Right cardiac atrium (tissue), 5 donors: ENCODE measurements at regions not wholly inside any gene's neighbourhood (a gene's known extent, or its start where the extent isn't known, plus 50 kb on each side); places are given as distances from the start of the nearest gene placed in this dataset.

ENCODE experiments used
- ATAC-seq, 2 donors: fragments of 200-7000 bp; cut with Tn5 transposase; one replicate each; pipeline versions ENCODE4 v1.8.0 to v1.9.1; 2020; ENCODE audit warnings: moderate library complexity in 2 of 2, mild to moderate bottlenecking in 1 of 2
- DNase-seq, 3 donors: peaks; one replicate each; pipeline ENCODE4 v3.0.0-alpha.2; 2020
- H3K27ac ChIP-seq: one replicate; pipeline ENCODE4 v1.5.1; 2013; ENCODE audit warnings: mild to moderate bottlenecking, low read length, control low read depth, moderate library complexity
- H3K27me3 ChIP-seq: one replicate; pipeline ENCODE4 v1.6.1; 2013; ENCODE audit not compliant: control insufficient read depth, insufficient read depth
- H3K4me1 ChIP-seq: one replicate; pipeline ENCODE4 v1.6.1; 2013; ENCODE audit warnings: low read length; ENCODE audit not compliant: control insufficient read depth, insufficient read depth
- H3K4me3 ChIP-seq: one replicate; pipeline ENCODE4 v1.5.1; 2013; ENCODE audit warnings: low read length, control low read depth
- H3K9me3 ChIP-seq: one replicate; pipeline ENCODE4 v1.6.1; 2013; ENCODE audit warnings: low read length; ENCODE audit not compliant: control insufficient read depth
- WGBS: extraction: QIAGEN DNeasy Blood & Tissue Kit; methylation state at CpG from one replicate; pipeline ENCODE4 v1.1.7; 2013; 5-methylcytosine and 5-hydroxymethylcytosine counted together
- intact Hi-C, 4 donors: fragments of 100-400 bp; cut with DNase I; formaldehyde crosslinking; loops; one replicate each; pipeline versions ENCODE4 v1.11.0 to v1.14.0; 2022 to 2023
- donor health status: healthy with polysubstance abuse.
- donor health status: DM: no; HTN: yes; CAD: no.
- donor health status: DM: no; HTN: no; CAD: no.
- donor health status: DM: no; HTN: yes; CAD: no; lungs with severe emphysema.
- donor health status: DM: yes; HTN: yes; CAD: no.

DNA sequence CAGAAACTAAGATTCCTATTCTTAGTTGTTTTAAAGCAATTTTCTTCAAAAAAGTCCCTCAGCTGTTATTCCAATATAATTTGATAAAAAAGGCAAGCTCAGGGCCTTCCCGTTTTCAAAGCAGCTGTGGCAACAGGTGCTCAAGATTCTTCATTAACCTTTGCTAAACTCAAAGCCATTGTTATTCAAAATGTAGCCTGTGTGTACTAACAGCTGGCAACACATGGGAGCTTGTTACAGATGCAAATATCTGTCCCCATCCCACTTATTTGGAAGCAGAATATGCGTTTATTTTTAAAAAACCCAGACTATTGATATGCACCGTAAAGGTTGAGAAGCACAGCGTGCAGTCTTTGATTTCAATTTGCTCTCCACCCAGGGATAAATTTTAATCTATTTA, 210.4 kb upstream of the SYT10 start:
- DNase-seq, result no peak
- no peak for ATAC-seq
- WGBS, result 75% methylated on average over 4 of the region's 4 CpGs
- intact Hi-C loops, result no loop called here
- no peaks in the 10 kb centered on the region for H3K4me1 ChIP-seq
- H3K27ac ChIP-seq, result no peak overlapping the region
- H3K27me3 ChIP-seq, result no peaks in the 10 kb centered on the region
- H3K4me3 ChIP-seq, result no peak overlapping the region
- no peaks in the 10 kb centered on the region for H3K9me3 ChIP-seq

DNA sequence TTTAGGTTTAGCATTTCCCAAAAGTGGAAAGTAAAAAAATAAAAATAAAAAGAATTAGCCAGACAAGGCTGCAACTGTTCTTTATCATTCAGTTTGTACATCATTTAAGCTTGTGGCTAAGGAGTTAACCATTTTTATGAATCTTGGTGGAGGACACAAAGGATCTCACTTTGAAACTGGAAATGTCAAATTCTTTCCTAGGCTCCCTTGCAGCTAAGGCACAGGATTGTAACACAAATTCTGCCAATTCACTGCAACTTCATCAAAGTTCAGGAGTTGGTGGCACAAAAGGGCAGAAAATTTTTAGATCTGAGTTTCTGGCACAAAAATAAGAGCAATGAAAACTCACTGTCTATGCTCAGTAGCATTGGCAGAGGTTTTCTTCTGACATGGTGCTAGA, 211.2 kb upstream of the SYT10 start:
- intact Hi-C loops, result no loop called here
- ATAC-seq, result no peak
- Histone ChIP-seq H3K27me3 (no peaks in the 10 kb centered on the region), H3K4me3 (no peak overlapping the region), H3K27ac (no peak overlapping the region), H3K9me3 (no peaks in the 10 kb centered on the region), H3K4me1 (no peaks in the 10 kb centered on the region)
- DNase-seq, result no peak

DNA sequence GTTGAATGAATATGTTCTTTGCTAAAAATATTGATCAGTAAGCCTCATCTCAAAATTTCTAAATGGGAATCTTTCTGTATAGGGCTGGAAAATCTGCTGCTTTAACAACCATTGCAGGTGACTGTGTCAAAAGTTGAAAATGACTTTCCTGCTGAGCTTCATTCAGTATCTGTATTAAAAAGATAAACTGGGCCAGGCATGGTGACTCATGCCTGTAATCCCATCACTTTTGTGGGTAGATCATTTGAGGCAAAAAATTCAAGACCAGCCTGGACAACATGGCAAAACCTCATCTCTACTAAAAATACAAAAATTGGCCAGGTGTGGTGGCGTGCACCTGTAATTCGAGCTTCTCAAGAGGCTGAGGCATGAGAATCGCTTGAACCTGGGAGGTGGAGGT, 213.7 kb upstream of the SYT10 start:
- DNase-seq (no peak), ATAC-seq (no peak)
- H3K4me3 ChIP-seq, result no peak overlapping the region
- WGBS, result 90% methylated on average over 3 of the region's 3 CpGs
- no peaks in the 10 kb centered on the region for H3K27me3 ChIP-seq
- no peak overlapping the region for H3K27ac ChIP-seq
- intact Hi-C loops, result no loop called here
- H3K9me3 ChIP-seq, result no peaks in the 10 kb centered on the region
- no peaks in the 10 kb centered on the region for H3K4me1 ChIP-seq

DNA sequence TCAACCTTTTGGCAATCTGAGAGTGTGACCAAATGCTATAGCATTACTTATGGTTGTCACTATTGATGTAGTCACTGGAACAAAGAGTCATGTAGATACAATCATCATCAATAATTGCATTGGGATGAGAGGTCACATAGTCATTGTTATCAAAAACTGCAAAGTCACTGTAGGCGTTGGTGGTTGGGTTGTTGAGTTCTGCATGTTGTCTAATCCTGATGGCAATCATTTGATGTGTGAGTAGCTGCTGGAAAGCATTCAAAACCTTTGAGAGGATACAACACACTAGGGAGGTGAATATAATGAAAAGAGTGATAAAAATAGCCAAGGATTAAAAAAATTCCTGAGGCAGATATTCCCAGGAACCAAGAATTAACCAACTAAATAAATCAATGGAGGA, 214.7 kb upstream of the SYT10 start:
- Histone ChIP-seq H3K4me1 (no peaks in the 10 kb centered on the region), H3K4me3 (no peak overlapping the region), H3K27ac (no peak overlapping the region), H3K27me3 (no peaks in the 10 kb centered on the region), H3K9me3 (no peaks in the 10 kb centered on the region)
- no peak for DNase-seq
- no peak for ATAC-seq
- intact Hi-C loops, result no loop called here
- WGBS, result 51% methylated on average over 1 of the region's 1 CpG

DNA sequence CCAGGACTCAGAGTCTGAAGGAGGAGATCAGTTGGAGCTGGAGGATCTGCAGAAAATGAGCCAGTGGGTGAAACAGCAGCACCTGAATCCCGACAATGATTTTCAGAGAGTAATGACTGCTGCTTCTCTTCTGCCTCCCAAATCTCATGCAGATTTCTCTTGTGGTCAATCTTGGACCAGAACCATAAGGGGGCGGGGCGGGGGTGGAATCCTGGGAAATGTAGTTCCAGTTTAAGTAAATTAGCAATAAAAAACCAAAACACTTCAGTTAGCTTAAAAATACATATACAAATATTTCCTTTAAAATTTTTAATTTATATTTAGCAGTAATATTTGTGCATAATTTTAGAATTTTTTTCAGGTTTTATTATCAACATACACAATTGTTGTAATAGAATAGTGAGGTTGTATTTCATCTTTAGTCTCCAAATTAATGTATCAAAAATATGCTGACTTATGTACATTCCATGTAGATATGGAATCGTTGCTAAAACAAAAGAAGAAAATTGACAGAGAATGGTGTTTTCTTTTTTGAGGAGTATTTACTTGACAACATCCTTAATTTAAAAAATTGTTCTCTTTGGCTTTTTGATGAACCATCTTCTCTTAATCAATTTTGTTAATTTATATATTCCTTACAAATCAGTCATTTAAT, 223.5 kb upstream of the SYT10 start:
- intact Hi-C loops, result no loop called here
- H3K27ac ChIP-seq, result no peak overlapping the region
- ATAC-seq (no peak), DNase-seq (no peak)
- no peaks in the 10 kb centered on the region for H3K27me3 ChIP-seq
- no peak overlapping the region for H3K4me3 ChIP-seq
- no peaks in the 10 kb centered on the region for H3K9me3 ChIP-seq
- H3K4me1 ChIP-seq, result no peaks in the 10 kb centered on the region
- 78% methylated on average over 4 of the region's 4 CpGs for WGBS

DNA sequence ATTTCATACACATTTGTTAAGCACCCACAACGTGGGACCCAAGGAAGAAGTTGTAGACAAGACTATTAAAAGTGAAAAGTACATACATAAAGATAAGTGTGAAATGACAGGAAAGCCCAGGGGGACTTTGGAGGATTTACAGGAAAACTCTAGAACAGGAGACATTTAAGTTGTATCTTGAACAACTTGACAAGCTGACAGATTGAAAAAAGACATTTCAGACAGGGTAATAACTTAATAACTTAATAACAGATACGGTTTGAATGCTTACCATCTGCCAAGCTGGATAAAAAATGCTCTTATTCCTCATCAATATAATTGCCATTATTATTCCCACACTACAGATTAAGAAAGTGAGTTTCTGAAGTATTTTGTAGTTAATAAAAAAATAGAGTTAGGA, 229.7 kb upstream of the SYT10 start:
- Histone ChIP-seq H3K4me3 (no peak overlapping the region), H3K27ac (no peak overlapping the region), H3K4me1 (no peaks in the 10 kb centered on the region), H3K27me3 (no peaks in the 10 kb centered on the region), H3K9me3 (no peaks in the 10 kb centered on the region)
- intact Hi-C loops, result no loop called here
- ATAC-seq, result no peak
- WGBS, result 43% methylated on average over 2 of the region's 2 CpGs
- no peak for DNase-seq

DNA sequence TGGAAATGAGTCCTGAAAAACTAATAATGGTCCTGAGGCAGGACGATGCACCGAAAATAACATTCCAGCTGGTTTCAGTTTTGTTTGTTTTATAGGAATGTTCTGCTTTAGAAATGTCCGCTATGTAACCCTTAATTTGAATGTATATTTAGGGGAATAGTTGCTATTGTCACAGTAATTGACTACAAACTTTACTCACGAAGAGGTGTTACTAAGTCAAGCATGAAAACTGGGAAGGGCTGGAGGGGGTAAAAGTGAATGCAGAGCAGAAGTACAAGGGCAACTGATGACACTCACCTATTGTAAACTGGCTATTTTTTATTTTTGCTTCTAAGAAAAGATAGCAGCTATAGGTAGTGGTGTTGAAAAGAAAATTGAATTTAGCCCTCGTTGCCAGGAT, 230.7 kb upstream of the SYT10 start:
- H3K27ac ChIP-seq, result no peak overlapping the region
- no peaks in the 10 kb centered on the region for H3K9me3 ChIP-seq
- no peaks in the 10 kb centered on the region for H3K4me1 ChIP-seq
- ATAC-seq (no peak), DNase-seq (no peak)
- H3K27me3 ChIP-seq, result no peaks in the 10 kb centered on the region
- no peak overlapping the region for H3K4me3 ChIP-seq
- intact Hi-C loops, result no loop called here
- WGBS, result 59% methylated on average over 5 of the region's 5 CpGs

DNA sequence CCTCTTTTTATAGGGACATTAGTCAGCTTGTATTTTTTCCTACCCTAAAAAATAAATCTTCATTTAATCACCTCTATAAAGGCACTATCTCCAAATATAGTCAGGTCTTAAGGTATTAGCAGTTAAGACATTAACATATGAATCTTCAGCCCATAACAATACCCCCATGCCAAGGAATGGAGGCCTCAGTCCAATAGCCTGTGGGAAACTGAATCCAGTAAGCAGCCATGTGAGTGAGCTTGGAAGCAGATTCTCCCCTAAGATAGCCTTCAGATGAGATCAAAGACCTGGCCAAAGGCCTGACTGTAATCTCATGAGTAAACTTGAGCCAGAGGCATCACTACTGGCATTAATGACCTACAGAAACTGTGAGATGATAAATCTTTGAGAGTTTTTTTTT, 232.1 kb upstream of the SYT10 start:
- no peak overlapping the region for H3K4me3 ChIP-seq
- H3K27ac ChIP-seq, result no peak overlapping the region
- H3K4me1 ChIP-seq, result no peaks in the 10 kb centered on the region
- DNase-seq (no peak), ATAC-seq (no peak)
- no peaks in the 10 kb centered on the region for H3K9me3 ChIP-seq
- no peaks in the 10 kb centered on the region for H3K27me3 ChIP-seq
- intact Hi-C loops, result no loop called here

DNA sequence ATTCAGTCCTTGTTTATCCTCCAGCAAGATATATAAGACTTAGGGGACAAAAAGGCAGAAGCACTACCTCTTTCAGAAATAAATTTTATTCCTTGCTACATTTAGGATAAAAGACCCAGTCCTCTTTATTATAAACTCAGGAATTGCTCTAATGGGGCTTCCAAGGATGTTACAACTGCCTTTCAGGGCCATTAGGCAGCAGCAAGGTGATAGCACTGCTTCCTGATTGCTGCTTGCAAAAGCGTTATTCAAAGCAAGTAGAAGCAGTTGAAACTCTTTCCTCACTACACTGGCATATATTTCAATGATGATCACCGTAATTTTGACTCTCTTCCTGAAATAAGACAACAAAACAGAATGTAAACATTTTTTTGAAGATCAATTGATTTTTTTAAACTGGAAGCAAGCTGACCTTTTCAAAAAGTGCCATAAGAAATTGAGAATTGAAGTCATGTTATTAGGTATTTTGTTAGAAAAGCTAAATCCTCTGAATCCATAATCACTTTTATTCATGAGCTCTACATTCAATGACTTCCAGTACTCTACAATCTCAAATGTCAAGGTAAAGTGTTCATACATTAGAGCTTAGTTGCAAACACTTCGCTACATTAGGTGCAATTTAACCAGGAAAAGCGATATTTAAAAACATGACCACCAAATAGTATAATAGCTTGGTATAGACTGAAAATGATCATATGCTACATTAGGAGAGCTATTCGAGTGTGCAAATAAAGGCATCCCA, 233.4 kb upstream of the SYT10 start:
- Histone ChIP-seq H3K27ac (no peak overlapping the region), H3K4me1 (no peaks in the 10 kb centered on the region), H3K4me3 (no peak overlapping the region), H3K27me3 (no peaks in the 10 kb centered on the region), H3K9me3 (no peaks in the 10 kb centered on the region)
- ATAC-seq (no peak), DNase-seq (no peak)
- intact Hi-C loops, result no loop called here
- 80% methylated on average over 5 of the region's 5 CpGs for WGBS

DNA sequence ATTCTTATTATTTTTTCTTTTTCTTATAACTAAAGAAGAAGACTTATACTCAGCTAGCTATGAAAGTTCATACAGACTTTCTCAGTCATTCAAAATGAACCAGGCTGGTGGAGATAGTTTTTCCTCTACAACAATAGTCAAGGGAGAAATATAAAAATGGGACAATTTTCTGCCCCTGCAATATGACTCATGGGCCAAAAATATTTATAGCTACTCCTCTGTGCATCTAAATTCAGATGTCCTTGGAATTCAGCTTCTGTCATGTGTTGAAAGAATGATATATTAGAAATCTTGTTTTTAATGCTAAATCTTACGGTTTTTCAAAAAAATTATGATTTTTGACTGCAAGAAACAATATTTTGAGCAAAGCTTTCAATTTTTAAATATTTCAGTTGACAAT, 237.2 kb upstream of the SYT10 start:
- no peaks in the 10 kb centered on the region for H3K27me3 ChIP-seq
- no peaks in the 10 kb centered on the region for H3K9me3 ChIP-seq
- no peak for ATAC-seq
- H3K4me3 ChIP-seq, result no peak overlapping the region
- no peaks in the 10 kb centered on the region for H3K4me1 ChIP-seq
- H3K27ac ChIP-seq, result no peak overlapping the region
- intact Hi-C loops, result no loop called here
- DNase-seq, result no peak
- 51% methylated on average over 1 of the region's 1 CpG for WGBS

DNA sequence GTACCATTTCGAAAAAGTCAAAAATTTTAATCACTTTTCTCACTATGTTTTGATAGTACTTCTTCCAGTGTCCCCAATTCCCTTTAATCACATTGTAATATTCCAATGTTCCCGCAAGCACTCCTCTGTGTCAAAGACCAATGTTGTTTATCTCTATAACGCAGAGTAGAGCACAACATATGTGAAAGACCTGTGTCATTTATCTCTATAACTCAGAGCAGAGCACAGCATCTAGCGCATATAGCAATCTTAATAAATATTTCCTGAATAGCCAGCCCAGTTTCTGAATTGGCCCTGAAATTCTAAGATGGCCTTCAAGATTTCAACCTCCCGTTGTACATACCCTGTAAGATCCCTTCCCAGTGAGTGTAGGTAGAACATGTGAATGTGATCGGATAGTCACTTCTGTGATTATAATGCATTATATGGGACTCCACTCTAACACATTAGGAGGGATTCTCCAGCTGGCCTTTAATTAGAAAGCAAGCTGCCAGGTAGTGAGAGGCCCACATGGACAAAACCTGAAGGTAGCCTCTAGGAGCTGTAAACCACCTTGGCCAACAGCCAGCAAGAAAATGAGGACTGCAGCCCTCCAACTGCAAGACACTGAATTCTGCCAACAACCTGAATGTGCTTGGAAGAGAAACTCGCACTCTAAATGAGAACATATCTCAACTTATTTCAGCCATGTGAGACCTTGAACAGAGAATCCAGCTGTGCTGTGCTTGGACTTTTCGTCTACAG, 238.8 kb upstream of the SYT10 start:
- no peak overlapping the region for H3K27ac ChIP-seq
- H3K4me1 ChIP-seq, result no peaks in the 10 kb centered on the region
- H3K4me3 ChIP-seq, result no peak overlapping the region
- WGBS, result 77% methylated on average over 8 of the region's 8 CpGs
- intact Hi-C loops, result no loop called here
- DNase-seq (no peak), ATAC-seq (no peak)
- H3K9me3 ChIP-seq, result no peaks in the 10 kb centered on the region
- H3K27me3 ChIP-seq, result no peaks in the 10 kb centered on the region
